Naive B cell (primary cell): ENCODE measurements at regions not wholly inside any gene's neighbourhood (a gene's known extent, or its start where the extent isn't known, plus 50 kb on each side); places are given as distances from the start of the nearest gene placed in this dataset.

Experiments
- ATAC-seq, 2 donors: fragments of 150-1000 bp; cut with Tn5 transposase; 2 replicates each; pipeline ENCODE4 v1.10.0; 2021; ENCODE audit warnings: low read depth in 2 of 2, mild to moderate bottlenecking in 2 of 2, moderate library complexity in 2 of 2
- DNase-seq: peaks from one replicate; pipeline ENCODE4 v3.0.0; 2022
- H3K27ac Mint-ChIP-seq, 6 donors: one replicate each; pipeline ENCODE4 v1.8.0; 2020 to 2022; ENCODE audit warnings: mild to moderate bottlenecking in 6 of 6, mixed read lengths in 6 of 6, moderate library complexity in 5 of 6, inconsistent platforms in 2 of 6
- H3K27me3 Mint-ChIP-seq, 3 donors: one replicate each; pipeline ENCODE4 v1.8.0; 2021 to 2022; ENCODE audit warnings: mixed read lengths in 3 of 3, mild to moderate bottlenecking in 1 of 3
- H3K36me3 Mint-ChIP-seq, 2 donors: one replicate each; pipeline ENCODE4 v1.8.0; 2020 to 2022; ENCODE audit warnings: mixed read lengths in 2 of 2, inconsistent platforms in 1 of 2, mild to moderate bottlenecking in 1 of 2
- H3K4me1 Mint-ChIP-seq, 3 donors: one replicate each; pipeline ENCODE4 v1.8.0; 2020 to 2022; ENCODE audit warnings: mixed read lengths in 3 of 3, inconsistent platforms in 1 of 3, mild to moderate bottlenecking in 1 of 3, moderate library complexity in 1 of 3
- H3K4me3 Mint-ChIP-seq, 8 donors: one replicate each; pipeline ENCODE4 v1.8.0; 2020 to 2022; ENCODE audit warnings: mild to moderate bottlenecking in 8 of 8, mixed read lengths in 8 of 8, moderate library complexity in 8 of 8, inconsistent platforms in 2 of 8
- H3K9me3 Mint-ChIP-seq, 7 donors: one replicate each; pipeline ENCODE4 v1.8.0; 2020 to 2022; ENCODE audit warnings: mixed read lengths in 7 of 7, mild to moderate bottlenecking in 5 of 7, inconsistent platforms in 2 of 7, moderate library complexity in 1 of 7

DNA sequence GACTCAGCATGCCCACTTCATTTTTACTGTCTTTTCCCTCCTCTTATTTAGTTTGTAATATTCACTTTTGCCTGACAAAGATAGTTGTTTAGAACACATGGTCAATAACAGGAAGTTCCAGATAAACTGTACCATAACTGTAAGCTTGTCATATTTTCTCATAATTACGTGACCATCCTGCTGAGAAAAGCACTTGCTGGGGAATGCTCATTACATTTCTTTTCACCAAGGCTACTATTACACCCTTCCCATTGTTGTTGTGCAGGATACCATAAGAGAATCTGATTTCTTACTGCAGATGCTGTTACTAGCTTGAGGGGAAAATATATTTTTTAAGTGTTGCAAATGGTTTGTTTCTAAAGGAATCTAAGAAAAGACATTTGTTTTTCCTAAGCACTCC, 111.7 kb upstream of the SLITRK6 start:
- DNase-seq (no peak), ATAC-seq (no peak)
- no peaks in the 10 kb centered on the region for H3K36me3 Mint-ChIP-seq
- no peak overlapping the region for H3K4me3 Mint-ChIP-seq
- no peaks in the 10 kb centered on the region for H3K4me1 Mint-ChIP-seq
- no peak overlapping the region for H3K27ac Mint-ChIP-seq
- peaks cover 7 to 17% (median 10%) of the 10 kb centered on the region in 7 donors for H3K9me3 Mint-ChIP-seq
- no peaks in the 10 kb centered on the region for H3K27me3 Mint-ChIP-seq

DNA sequence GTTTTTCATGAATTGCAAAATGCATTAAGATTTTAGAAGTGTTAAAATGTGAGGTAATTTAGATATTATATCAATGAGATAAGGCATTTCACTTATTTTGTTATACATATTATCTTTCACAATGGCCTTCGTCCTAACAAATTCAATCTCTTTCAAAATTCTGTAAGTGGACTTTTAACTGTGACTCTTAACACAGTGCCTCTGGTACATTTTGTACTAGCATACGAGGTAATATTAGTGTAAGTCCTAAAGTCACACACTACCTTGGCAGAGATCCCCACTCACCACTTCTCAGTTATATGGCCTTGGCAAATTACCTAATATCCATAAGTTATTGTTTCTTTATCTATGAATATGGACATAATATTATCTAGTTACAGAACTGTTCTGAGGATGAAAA, 101.3 kb upstream of the SLITRK6 start:
- H3K4me3 Mint-ChIP-seq = no peak overlapping the region
- no peaks in the 10 kb centered on the region for H3K27me3 Mint-ChIP-seq
- no peaks in the 10 kb centered on the region for H3K4me1 Mint-ChIP-seq
- H3K27ac Mint-ChIP-seq = no peak overlapping the region
- ATAC-seq (no peak), DNase-seq (no peak)
- H3K9me3 Mint-ChIP-seq = peaks cover 0 to 7% (median 2%) of the 10 kb centered on the region in 7 donors
- H3K36me3 Mint-ChIP-seq = no peaks in the 10 kb centered on the region

DNA sequence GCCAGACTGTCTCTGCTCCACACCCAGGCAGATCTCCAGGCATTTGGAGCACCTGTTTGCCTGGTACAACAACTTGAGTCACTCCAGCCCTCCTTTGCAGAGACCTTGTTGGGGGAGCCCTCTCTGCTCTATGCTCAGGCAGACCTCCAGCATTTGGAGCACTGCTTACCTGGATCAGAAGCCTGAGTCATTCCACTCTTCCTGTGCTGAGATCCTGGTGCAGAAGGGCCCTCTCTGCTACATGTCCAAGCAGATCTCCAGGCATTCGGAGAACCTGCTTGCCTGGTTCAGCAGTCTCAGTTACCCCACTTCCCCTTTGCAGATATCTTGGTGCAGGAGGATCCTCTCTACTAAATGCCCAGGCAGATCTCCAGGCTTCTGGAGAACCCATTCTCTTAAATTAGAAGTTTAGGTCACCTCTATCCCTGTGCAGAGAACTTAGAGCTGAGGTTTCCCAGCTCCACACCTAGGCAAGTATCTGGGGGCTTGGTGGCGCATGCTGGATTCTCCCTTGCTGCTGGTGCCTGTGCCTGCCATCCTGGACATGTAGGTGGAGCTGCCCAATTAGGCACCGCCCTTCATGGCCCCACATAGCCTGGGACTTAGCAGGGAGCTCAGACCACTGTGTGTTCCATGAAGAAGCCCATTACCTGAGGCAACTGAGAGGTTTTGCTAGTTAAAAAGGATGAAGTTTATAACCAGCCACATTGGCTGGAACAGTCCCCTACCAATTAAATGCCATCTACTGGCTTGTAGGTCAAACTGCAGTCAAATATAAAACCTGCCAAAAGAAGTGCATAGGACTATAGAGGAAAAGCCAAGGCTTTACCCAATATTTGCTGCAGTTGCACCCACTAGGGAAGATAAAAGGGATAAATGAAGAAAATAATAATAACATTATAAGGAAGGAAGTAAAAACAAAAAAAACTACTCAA, 97.6 kb upstream of the SLITRK6 start:
- Mint-ChIP-seq H3K9me3 (peaks cover 0 to 10% (median 6%) of the 10 kb centered on the region in 7 donors), H3K36me3 (no peaks in the 10 kb centered on the region), H3K27me3 (no peaks in the 10 kb centered on the region), H3K27ac (no peak overlapping the region), H3K4me1 (no peaks in the 10 kb centered on the region), H3K4me3 (no peak overlapping the region)
- ATAC-seq = no peak
- no peak for DNase-seq

DNA sequence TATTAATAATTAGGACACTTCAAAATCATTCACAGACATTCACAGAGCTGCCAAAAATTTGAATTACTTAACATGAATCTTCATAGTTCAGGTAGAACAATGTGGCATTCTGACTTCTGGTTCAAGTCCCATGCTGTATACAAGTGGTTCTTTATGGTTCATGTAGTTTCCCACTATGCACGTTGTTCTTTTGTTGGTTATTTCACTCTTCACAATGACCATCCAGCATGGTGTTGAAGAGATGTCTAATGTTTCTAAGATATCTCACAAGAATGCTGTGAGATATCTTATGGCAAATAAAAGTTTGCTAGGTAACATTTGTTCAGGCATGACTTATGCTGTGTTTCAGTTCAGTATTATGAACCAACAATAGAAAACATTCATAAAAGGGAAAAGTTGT, 88.2 kb upstream of the SLITRK6 start:
- Mint-ChIP-seq H3K27ac (no peak overlapping the region), H3K9me3 (peaks cover 0 to 11% (median 3%) of the 10 kb centered on the region in 7 donors), H3K4me1 (no peaks in the 10 kb centered on the region), H3K27me3 (no peaks in the 10 kb centered on the region), H3K4me3 (no peak overlapping the region), H3K36me3 (no peaks in the 10 kb centered on the region)
- ATAC-seq (no peak), DNase-seq (no peak)

DNA sequence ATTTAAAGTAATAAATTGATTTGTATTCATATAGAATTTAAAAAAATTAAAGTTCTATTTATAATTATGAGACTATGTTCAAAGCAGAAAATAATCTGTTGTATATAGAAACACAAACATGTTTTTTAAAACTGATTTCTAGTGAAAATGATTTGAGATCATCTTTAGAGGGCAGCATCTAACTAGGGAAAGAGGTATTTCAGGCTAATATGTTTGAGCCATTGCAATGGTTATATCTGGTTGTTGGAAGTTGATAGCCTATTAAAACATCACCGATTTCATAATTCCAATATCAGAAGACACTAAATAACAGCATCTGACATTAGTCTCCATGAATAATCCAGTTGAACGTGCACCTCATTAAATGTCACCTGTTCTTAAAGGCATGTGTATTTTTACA, 79.8 kb upstream of the SLITRK6 start:
- Mint-ChIP-seq H3K27me3 (no peaks in the 10 kb centered on the region), H3K36me3 (no peaks in the 10 kb centered on the region), H3K27ac (no peak overlapping the region), H3K9me3 (peaks cover 0 to 12% (median 1%) of the 10 kb centered on the region in 7 donors), H3K4me1 (no peaks in the 10 kb centered on the region), H3K4me3 (no peak overlapping the region)
- DNase-seq (no peak), ATAC-seq (no peak)

DNA sequence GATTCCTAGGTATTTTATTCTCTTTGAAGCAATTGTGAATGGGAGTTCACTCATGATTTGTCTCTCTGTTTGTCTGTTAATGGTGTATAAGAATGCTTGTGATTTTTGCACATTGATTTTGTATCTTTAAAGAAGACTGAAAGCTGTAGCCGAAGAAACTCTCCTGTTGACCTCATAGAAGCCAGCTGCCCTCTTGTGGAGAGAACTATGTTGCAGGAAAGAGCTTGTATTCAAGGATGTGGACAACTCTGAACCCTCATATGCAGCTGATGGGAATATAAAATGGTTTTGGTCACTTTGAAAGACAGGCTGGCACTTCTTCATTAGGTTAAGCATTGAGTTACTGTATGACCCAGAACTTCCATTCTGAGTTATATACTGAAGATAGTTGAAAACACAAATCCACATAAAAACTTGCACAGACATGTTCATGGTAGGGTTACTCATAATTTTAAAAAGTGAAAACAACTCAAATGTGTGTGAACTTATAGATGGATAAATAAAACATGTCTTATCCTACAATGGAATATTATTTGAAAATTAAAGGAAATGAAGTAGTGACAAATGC, 65.8 kb upstream of the SLITRK6 start:
- ATAC-seq = no peak
- Mint-ChIP-seq H3K36me3 (no peaks in the 10 kb centered on the region), H3K27ac (no peak overlapping the region), H3K4me3 (no peak overlapping the region), H3K9me3 (peaks cover 0 to 3% (median 0%) of the 10 kb centered on the region in 7 donors), H3K4me1 (no peaks in the 10 kb centered on the region), H3K27me3 (no peaks in the 10 kb centered on the region)
- no peak for DNase-seq

DNA sequence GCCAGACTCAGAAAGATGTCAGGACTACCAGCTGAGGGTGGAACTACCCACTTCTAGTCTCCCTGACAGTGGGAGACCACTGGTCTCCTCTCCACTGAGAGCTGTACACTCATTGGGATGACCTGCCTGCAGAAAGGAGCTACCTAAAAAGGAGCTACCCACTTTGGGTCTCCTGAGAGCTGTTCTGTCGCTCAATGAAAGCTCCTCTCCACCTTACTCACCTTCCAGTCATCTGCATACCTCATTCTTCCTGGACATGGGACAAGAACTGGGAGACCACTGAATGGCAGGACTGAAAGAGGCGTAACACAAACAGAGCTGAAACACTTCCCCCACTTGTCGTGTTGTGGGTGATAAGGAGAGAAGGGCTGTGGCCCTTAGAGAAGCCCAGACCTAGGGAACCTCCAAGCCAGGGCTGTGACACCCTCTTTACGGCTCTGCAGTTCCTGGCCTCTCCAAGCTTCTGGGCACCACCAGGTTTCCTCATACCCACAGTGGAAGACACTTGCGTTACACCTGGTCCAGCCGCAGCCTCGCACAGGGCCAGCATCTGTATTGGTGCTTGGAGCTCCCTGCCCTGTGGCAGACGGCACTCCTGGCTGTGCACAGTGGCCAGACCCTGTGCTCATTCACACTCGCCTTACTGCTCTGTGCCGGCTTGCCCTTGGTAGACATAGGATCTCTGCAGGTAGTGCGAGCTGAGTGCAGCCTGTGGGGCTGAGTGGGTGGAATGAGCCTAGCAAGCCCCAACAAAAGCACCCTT, 54.9 kb upstream of the SLITRK6 start:
- no peak for ATAC-seq
- Mint-ChIP-seq H3K4me3 (no peak overlapping the region), H3K27me3 (no peaks in the 10 kb centered on the region), H3K36me3 (peaks cover 3 to 10% of the 10 kb centered on the region in 2 donors), H3K27ac (no peak overlapping the region), H3K9me3 (peaks cover 9 to 38% (median 15%) of the 10 kb centered on the region in 7 donors), H3K4me1 (no peaks in the 10 kb centered on the region)
- DNase-seq = no peak

DNA sequence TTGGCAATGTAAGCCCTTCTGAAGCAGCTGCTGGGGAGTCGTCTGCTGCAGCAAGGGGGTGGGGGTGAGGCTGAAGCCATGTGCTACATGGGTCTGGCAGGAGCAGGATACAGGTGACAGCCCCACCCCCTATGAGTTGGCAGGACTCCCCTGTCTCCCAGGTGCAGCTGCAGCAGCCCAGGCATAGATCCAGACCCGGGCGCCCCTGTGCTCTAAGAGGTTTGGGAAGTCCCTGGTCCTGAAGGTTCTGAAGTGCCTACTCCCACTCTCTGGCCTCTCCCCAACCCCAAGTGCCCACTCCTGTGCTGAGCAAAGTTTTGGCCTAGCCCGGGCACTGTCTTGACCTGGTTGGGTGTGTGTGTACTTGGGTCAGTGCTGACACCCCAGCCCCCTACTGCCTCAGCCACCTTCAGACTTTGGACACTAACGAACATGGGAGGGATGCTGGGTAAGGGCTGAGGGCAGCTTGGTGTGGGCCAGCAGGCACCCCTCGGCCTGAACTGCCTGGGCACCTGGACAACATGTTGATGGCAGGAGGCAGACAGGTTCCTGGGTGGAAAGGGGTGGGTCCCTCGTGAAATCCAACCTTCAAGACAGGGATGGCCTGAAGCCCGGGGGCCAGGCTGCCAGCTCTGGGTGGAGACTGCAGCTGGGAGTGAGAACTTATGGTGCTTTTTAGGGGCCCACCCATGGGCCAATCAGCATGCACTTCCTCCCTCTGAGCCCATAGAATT, 54.1 kb upstream of the SLITRK6 start:
- peaks cover 3 to 10% of the 10 kb centered on the region in 2 donors for H3K36me3 Mint-ChIP-seq

More for the DNA sequence above, 54.1 kb upstream of the SLITRK6 start:
- H3K9me3 Mint-ChIP-seq = peaks cover 9 to 40% (median 16%) of the 10 kb centered on the region in 7 donors
- H3K27ac Mint-ChIP-seq = no peak overlapping the region
- H3K27me3 Mint-ChIP-seq = no peaks in the 10 kb centered on the region
- H3K4me3 Mint-ChIP-seq = no peak overlapping the region
- ATAC-seq (no peak), DNase-seq (no peak)
- no peaks in the 10 kb centered on the region for H3K4me1 Mint-ChIP-seq
